ENCODE measurements at regions not wholly inside any gene's neighbourhood (a gene's known extent, or its start where the extent isn't known, plus 50 kb on each side); places are given as distances from the start of the nearest gene placed in this dataset.

DNA sequence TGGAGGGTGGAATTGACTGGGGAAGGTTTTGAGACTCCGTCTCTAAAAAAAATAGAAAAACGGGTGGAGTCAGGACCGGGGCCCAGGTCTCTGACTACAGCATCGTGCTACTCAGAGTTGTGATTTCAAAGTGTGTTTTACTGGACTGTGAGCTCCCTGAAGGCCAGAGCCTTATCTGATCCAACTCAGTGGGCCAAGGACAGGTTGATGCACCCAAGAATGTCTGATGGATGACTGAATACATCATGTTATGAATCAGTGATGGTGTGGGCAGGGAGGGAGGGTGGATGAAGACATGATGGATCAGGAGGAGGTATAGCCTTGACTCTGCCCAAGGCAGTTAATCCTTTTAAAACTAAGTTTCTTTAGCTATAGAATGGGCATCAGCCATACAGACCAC is 81.6 kb downstream of the FOXD2 start:
- H3K79me2 ChIP-seq (ENCODE audit: insufficient read depth, low read depth) = no peaks in the 10 kb centered on the region
- TF ChIP-seq CTCF (conservative IDR thresholded peaks at IDR 0.05; ENCODE audit: low read depth, low read length) = no peak
- no peak overlapping the region for H3K27ac ChIP-seq
- no peak overlapping the region for H3K9ac ChIP-seq
- H2AFZ ChIP-seq (ENCODE audit: low read depth) = no peak overlapping the region
- H3K4me2 ChIP-seq = no peak overlapping the region
- H3K4me1 ChIP-seq (ENCODE audit: low read depth, poor library complexity, severe bottlenecking) = no peaks in the 10 kb centered on the region
- H3K36me3 ChIP-seq (ENCODE audit: insufficient read depth) = no peaks in the 10 kb centered on the region
- H4K20me1 ChIP-seq (ENCODE audit: insufficient read depth) = no peaks in the 10 kb centered on the region
- H3K27me3 ChIP-seq (ENCODE audit: insufficient read depth, low read depth) = no peaks in the 10 kb centered on the region
- no peak overlapping the region for H3K4me3 ChIP-seq (IDR thresholded peaks at IDR 0.05; ENCODE audit: insufficient read depth, low read depth, low read length)

- Histone ChIP-seq H3K4me2 (no peak overlapping the region), H4K20me1 (ENCODE audit: insufficient read depth) (no peaks in the 10 kb centered on the region), H2AFZ (ENCODE audit: low read depth) (no peak overlapping the region), H3K4me3 (IDR thresholded peaks at IDR 0.05; ENCODE audit: insufficient read depth, low read depth, low read length) (no peak overlapping the region), H3K27ac (no peak overlapping the region), H3K79me2 (ENCODE audit: insufficient read depth, low read depth) (no peaks in the 10 kb centered on the region), H3K36me3 (ENCODE audit: insufficient read depth) (no peaks in the 10 kb centered on the region), H3K27me3 (ENCODE audit: insufficient read depth, low read depth) (no peaks in the 10 kb centered on the region), H3K9ac (no peak overlapping the region), H3K4me1 (ENCODE audit: low read depth, poor library complexity, severe bottlenecking) (no peaks in the 10 kb centered on the region)
- TF ChIP-seq CTCF (conservative IDR thresholded peaks at IDR 0.05; ENCODE audit: low read depth, low read length) = no peak
Observed at GRCh38 chr1:47519971-47520370, 82.1 kb downstream of the FOXD2 start.

- Histone ChIP-seq H3K27me3 (ENCODE audit: insufficient read depth, low read depth) (no peaks in the 10 kb centered on the region), H4K20me1 (ENCODE audit: insufficient read depth) (no peaks in the 10 kb centered on the region)
- no peak for TF ChIP-seq CTCF (conservative IDR thresholded peaks at IDR 0.05; ENCODE audit: low read depth, low read length)
Observed at GRCh38 chr1:47521034-47521881, 83.4 kb downstream of the FOXD2 start.

DNA sequence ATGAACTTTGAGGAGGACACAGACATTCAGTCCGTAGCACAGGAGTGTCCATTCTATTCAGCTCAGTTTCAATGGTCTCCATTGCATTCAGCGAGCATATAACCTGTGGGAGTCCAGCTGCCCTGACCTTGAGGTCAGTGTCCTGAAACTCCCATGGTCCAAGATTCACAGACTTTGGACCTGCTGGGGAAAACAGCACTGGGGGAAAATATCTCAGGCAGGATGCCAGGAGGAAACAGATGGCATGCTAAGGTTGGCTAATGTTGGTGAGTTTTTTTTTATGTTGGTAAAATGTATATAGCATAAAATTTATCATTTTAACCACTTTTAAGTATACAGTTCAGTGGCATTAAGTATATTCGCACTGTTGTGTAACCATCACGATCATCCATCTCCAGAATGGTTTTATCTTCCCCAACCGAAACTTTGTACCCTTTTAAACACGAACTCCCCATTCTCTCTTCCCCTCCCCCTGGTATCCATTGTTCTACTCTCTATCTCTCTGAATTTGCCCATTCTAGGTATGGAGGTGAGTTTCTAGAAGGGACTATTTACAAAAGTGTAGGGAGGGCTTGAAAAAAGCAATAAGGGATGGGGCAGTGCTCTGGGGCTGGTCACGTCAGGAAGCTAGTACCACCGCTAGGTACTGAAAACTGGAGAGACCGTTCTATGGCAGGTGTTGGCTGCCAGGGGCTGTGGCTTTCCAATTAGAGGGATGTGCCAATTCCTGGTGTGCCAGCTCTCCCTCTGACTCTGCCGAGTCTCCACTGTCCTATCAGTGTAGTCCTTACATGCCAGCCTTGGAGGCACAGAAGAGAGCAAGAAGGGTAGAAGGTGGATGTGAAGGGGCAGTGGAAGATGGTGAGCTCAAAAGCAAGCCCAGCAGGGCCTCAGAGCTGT is 85.3 kb downstream of the FOXD2 start:
- Histone ChIP-seq H3K79me2 (ENCODE audit: insufficient read depth, low read depth) (no peaks in the 10 kb centered on the region), H3K4me2 (no peak overlapping the region), H3K36me3 (ENCODE audit: insufficient read depth) (no peaks in the 10 kb centered on the region)

More at GRCh38 chr1:47521034-47521881, 83.4 kb downstream of the FOXD2 start:
- no peaks in the 10 kb centered on the region for H3K36me3 ChIP-seq (ENCODE audit: insufficient read depth)
- no peak overlapping the region for H3K4me3 ChIP-seq (IDR thresholded peaks at IDR 0.05; ENCODE audit: insufficient read depth, low read depth, low read length)
- H3K79me2 ChIP-seq (ENCODE audit: insufficient read depth, low read depth) = no peaks in the 10 kb centered on the region
- no peak overlapping the region for H2AFZ ChIP-seq (ENCODE audit: low read depth)
- no peak overlapping the region for H3K9ac ChIP-seq
- H3K4me2 ChIP-seq = no peak overlapping the region
- no peak overlapping the region for H3K27ac ChIP-seq
- no peaks in the 10 kb centered on the region for H3K4me1 ChIP-seq (ENCODE audit: low read depth, poor library complexity, severe bottlenecking)

More for the DNA sequence above, 85.3 kb downstream of the FOXD2 start:
- Histone ChIP-seq H3K9ac (no peak overlapping the region), H4K20me1 (ENCODE audit: insufficient read depth) (no peaks in the 10 kb centered on the region), H3K27ac (no peak overlapping the region), H3K4me3 (IDR thresholded peaks at IDR 0.05; ENCODE audit: insufficient read depth, low read depth, low read length) (no peak overlapping the region), H3K4me1 (ENCODE audit: low read depth, poor library complexity, severe bottlenecking) (no peaks in the 10 kb centered on the region), H3K27me3 (ENCODE audit: insufficient read depth, low read depth) (no peaks in the 10 kb centered on the region), H2AFZ (ENCODE audit: low read depth) (no peak overlapping the region)
- TF ChIP-seq CTCF (conservative IDR thresholded peaks at IDR 0.05; ENCODE audit: low read depth, low read length) = no peak
